ENCODE measurements at regions not wholly inside any gene's neighbourhood (a gene's known extent, or its start where the extent isn't known, plus 50 kb on each side); places are given as distances from the start of the nearest gene placed in this dataset.
"Not testable (repeated sequence)": the region's sequence is repeated elsewhere in the genome, so short reads cannot be mapped to it uniquely, and the experiment has no call there.

- Mint-ChIP-seq H3K36me3 (ENCODE audit: low read depth) (no peaks in the 10 kb centered on the region), H3K27ac (no peak overlapping the region), H3K4me1 (no peaks in the 10 kb centered on the region), H3K9me3 (no peaks in the 10 kb centered on the region), H3K27me3 (ENCODE audit: low read depth) (no peaks in the 10 kb centered on the region), H3K4me3 (no peak overlapping the region)
- TF ChIP-seq CTCF (IDR thresholded peaks at IDR 0.05; ENCODE audit: unreplicated experiment in 3 of 3) = no peak
These were observed 1088.6 kb upstream of the EPHA6 start for GRCh38 chr3:95725770-95726169.

GRCh38 chr3:95731753-95732152 lies 1082.6 kb upstream of the EPHA6 start:
- Mint-ChIP-seq H3K9me3 (no peaks in the 10 kb centered on the region), H3K4me1 (no peaks in the 10 kb centered on the region), H3K36me3 (ENCODE audit: low read depth) (no peaks in the 10 kb centered on the region), H3K27ac (no peak overlapping the region), H3K4me3 (no peak overlapping the region), H3K27me3 (ENCODE audit: low read depth) (no peaks in the 10 kb centered on the region)
- no peak for TF ChIP-seq CTCF (IDR thresholded peaks at IDR 0.05; ENCODE audit: unreplicated experiment in 3 of 3)

GRCh38 chr3:95733336-95733735 lies 1081.1 kb upstream of the EPHA6 start:
- no peaks in the 10 kb centered on the region for H3K4me1 Mint-ChIP-seq
- TF ChIP-seq CTCF (IDR thresholded peaks at IDR 0.05; ENCODE audit: unreplicated experiment in 3 of 3) = no peak
- H3K36me3 Mint-ChIP-seq (ENCODE audit: low read depth) = no peaks in the 10 kb centered on the region
- no peaks in the 10 kb centered on the region for H3K9me3 Mint-ChIP-seq
- H3K27me3 Mint-ChIP-seq (ENCODE audit: low read depth) = no peaks in the 10 kb centered on the region
- no peak overlapping the region for H3K4me3 Mint-ChIP-seq
- peak overlapping the region; percentile 46 to 74 (median 62) for H3K27ac Mint-ChIP-seq

- H3K27ac Mint-ChIP-seq = no peak overlapping the region
- TF ChIP-seq CTCF (IDR thresholded peaks at IDR 0.05; ENCODE audit: unreplicated experiment in 3 of 3) = no peak
- H3K4me1 Mint-ChIP-seq = no peaks in the 10 kb centered on the region
- no peaks in the 10 kb centered on the region for H3K36me3 Mint-ChIP-seq (ENCODE audit: low read depth)
- no peaks in the 10 kb centered on the region for H3K9me3 Mint-ChIP-seq
- no peaks in the 10 kb centered on the region for H3K27me3 Mint-ChIP-seq (ENCODE audit: low read depth)
- H3K4me3 Mint-ChIP-seq = no peak overlapping the region
These were observed 1076.3 kb upstream of the EPHA6 start for GRCh38 chr3:95738045-95738444.

- not testable (repeated sequence) for H3K9me3 Mint-ChIP-seq; H3K4me1 Mint-ChIP-seq; H3K36me3 Mint-ChIP-seq (ENCODE audit: low read depth); H3K27me3 Mint-ChIP-seq (ENCODE audit: low read depth); H3K27ac Mint-ChIP-seq; H3K4me3 Mint-ChIP-seq
These were observed 1069.5 kb upstream of the EPHA6 start for GRCh38 chr3:95744896-95745295.

- H3K36me3 Mint-ChIP-seq (ENCODE audit: low read depth) = no peaks in the 10 kb centered on the region
These were observed 1064.3 kb upstream of the EPHA6 start for GRCh38 chr3:95750097-95750496.

More at GRCh38 chr3:95750097-95750496, 1064.3 kb upstream of the EPHA6 start:
- H3K9me3 Mint-ChIP-seq = no peaks in the 10 kb centered on the region
- H3K4me3 Mint-ChIP-seq = no peak overlapping the region
- no peak for TF ChIP-seq CTCF (IDR thresholded peaks at IDR 0.05; ENCODE audit: unreplicated experiment in 3 of 3)
- peaks cover 5% of the 10 kb centered on the region for H3K4me1 Mint-ChIP-seq
- H3K27ac Mint-ChIP-seq = peak overlapping the region in 2 of 3 experiments; percentile 2 to 65
- no peaks in the 10 kb centered on the region for H3K27me3 Mint-ChIP-seq (ENCODE audit: low read depth)
